HCT116 (cell line): ENCODE measurements at regions not wholly inside any gene's neighbourhood (a gene's known extent, or its start where the extent isn't known, plus 50 kb on each side); places are given as distances from the start of the nearest gene placed in this dataset.

Experiments used
- ATAC-seq: fragments of 200-7000 bp; cut with Tn5 transposase; 2 replicates; pipeline ENCODE4 v1.9.1; 2020; ENCODE audit warnings: mild to moderate bottlenecking, moderate library complexity
- BruUV-seq: library from RNA; stranded (reverse); fragments of 400-500 nt; replicated peaks from 2 replicates; lab custom pipeline; 2021; lab: Mats Ljungman, UMichigan
- CTCF ChIA-PET: fragments of 300-600 bp; sonication (Branson Sonifier 250); formaldehyde crosslinking; loops from one replicate; lab custom pipeline; 2021; ENCODE audit warnings: antibody characterized with exemption; lab: Charles Lee
- POLR2A ChIA-PET: fragments of 300-600, 350-600 bp; sonication (Branson Sonifier 250); formaldehyde crosslinking; loops from one replicate; lab custom pipeline; 2021; ENCODE audit warnings: antibody characterized with exemption; lab: Charles Lee
- RAD21 ChIA-PET, 2 experiments: fragments of 300-600 bp; sonication (Branson Sonifier 250); formaldehyde crosslinking; loops; one replicate each; lab custom pipeline; 2023; ENCODE audit warnings: low total read pairs in 2 of 2; ENCODE audit not compliant: uncharacterized antibody in 2 of 2, unreplicated experiment in 2 of 2, low non-redundant PET in 1 of 2; lab: Charles Lee
- DNase-seq: peaks from one replicate; pipeline ENCODE4 v3.0.0-alpha.2; 2010; ENCODE audit warnings: low read depth, low spot score
- H2AFZ ChIP-seq: fragments of 200-600 bp; shearing (Covaris generic), sonication (generic); 2 replicates; pipeline ENCODE4 v1.6.1; 2017; ENCODE audit warnings: low read depth, mixed run types, mixed read lengths, antibody characterized with exemption, low read length; ENCODE audit not compliant: poor library complexity, severe bottlenecking
- H3K27ac ChIP-seq: 2 replicates; pipeline ENCODE4 v1.5.1; 2012; ENCODE audit warnings: low read depth, low read length
- H3K27me3 ChIP-seq: fragments of 200-600 bp; sonication (generic); 2 replicates; pipeline ENCODE4 v1.6.1; 2016; ENCODE audit warnings: mixed run types, low read length, mixed read lengths; ENCODE audit not compliant: insufficient read depth
- H3K36me3 ChIP-seq, 2 experiments: fragments of 200-500 bp in 1 of 2; fragments of 200-600 bp in 1 of 2; sonication (Bioruptor generic) in 1 of 2; sonication (generic) in 1 of 2; 2 replicates each; pipeline versions ENCODE4 v1.5.1 to v1.6.1; 2014 to 2016; ENCODE audit warnings: low read length in 2 of 2, inconsistent platforms in 1 of 2, mixed read lengths in 1 of 2, mixed run types in 1 of 2; ENCODE audit not compliant: insufficient read depth in 2 of 2, control insufficient read depth in 1 of 2
- H3K4me1 ChIP-seq, 2 experiments: fragments of 200-600 bp in 1 of 2; sonication (generic) in 1 of 2; 2 replicates each; pipeline versions ENCODE4 v1.5.1 to v1.6.1; 2012 to 2017; ENCODE audit warnings: low read length in 2 of 2, inconsistent platforms in 1 of 2, mild to moderate bottlenecking in 1 of 2, mixed read lengths in 1 of 2, mixed run types in 1 of 2, moderate library complexity in 1 of 2; ENCODE audit not compliant: insufficient read depth in 2 of 2, control insufficient read depth in 1 of 2
- H3K4me2 ChIP-seq: fragments of 200-600 bp; sonication (generic); 2 replicates; pipeline ENCODE4 v1.6.1; 2017; ENCODE audit warnings: mixed run types, low read length, mixed read lengths
- H3K4me3 ChIP-seq, 2 experiments: fragments of 200-600 bp in 1 of 2; sonication (generic) in 1 of 2; replicated peaks in 1 of 2; 2 replicates each; pipeline ENCODE4 v1.5.1; 2011 to 2016; ENCODE audit warnings: low read length in 2 of 2, control low read depth in 1 of 2, low read depth in 1 of 2, mild to moderate bottlenecking in 1 of 2, mixed read lengths in 1 of 2, mixed run types in 1 of 2
- H3K79me2 ChIP-seq: fragments of 200-600 bp; sonication (generic); 2 replicates; pipeline ENCODE4 v1.6.1; 2017; ENCODE audit warnings: mild to moderate bottlenecking, mixed run types, low read length, moderate library complexity, mixed read lengths; ENCODE audit not compliant: insufficient read depth
- H3K9ac ChIP-seq: fragments of 200-600 bp; sonication (generic); 2 replicates; pipeline ENCODE4 v1.6.1; 2016; ENCODE audit warnings: low read length, mixed read lengths
- H3K9me2 ChIP-seq: fragments of 200-600 bp; sonication (generic), shearing (Covaris generic); 2 replicates; pipeline ENCODE4 v1.6.1; 2017; ENCODE audit warnings: mixed run types, mild to moderate bottlenecking, moderate library complexity; ENCODE audit not compliant: insufficient read depth
- H3K9me3 ChIP-seq, 2 experiments: fragments of 200-500 bp in 1 of 2; fragments of 200-600 bp in 1 of 2; sonication (Bioruptor generic) in 1 of 2; sonication (generic) in 1 of 2; 2 replicates each; pipeline ENCODE4 v1.6.1; 2014 to 2017; ENCODE audit warnings: low read length in 2 of 2, mixed read lengths in 2 of 2, inconsistent platforms in 1 of 2, low read depth in 1 of 2, mild to moderate bottlenecking in 1 of 2, mixed run types in 1 of 2, moderate library complexity in 1 of 2; ENCODE audit not compliant: control insufficient read depth in 1 of 2, insufficient read depth in 1 of 2
- H4K20me1 ChIP-seq: fragments of 200-600 bp; sonication (generic), shearing (Covaris generic); 2 replicates; pipeline ENCODE4 v1.6.1; 2017; ENCODE audit warnings: mixed run types, mild to moderate bottlenecking, moderate library complexity; ENCODE audit not compliant: insufficient read depth
- ATF3 ChIP-seq: IDR thresholded peaks from 2 replicates; pipeline ENCODE4 v1.6.1; 2012
- CBX3 ChIP-seq: IDR thresholded peaks from 2 replicates; pipeline ENCODE4 v1.6.1; 2012; ENCODE audit warnings: low read depth
- CEBPB ChIP-seq: IDR thresholded peaks from 2 replicates; pipeline ENCODE4 v1.6.1; 2012; ENCODE audit warnings: low read depth
- FOSL1 ChIP-seq: IDR thresholded peaks from 2 replicates; pipeline ENCODE4 v1.6.1; 2012; ENCODE audit warnings: low read depth
- JUND ChIP-seq: IDR thresholded peaks from 2 replicates; pipeline ENCODE4 v1.6.1; 2012
- MAX ChIP-seq: IDR thresholded peaks from 2 replicates; pipeline ENCODE4 v1.6.1; 2012
- POLR2A ChIP-seq: IDR thresholded peaks from 2 replicates; pipeline ENCODE4 v1.7.0; 2011; ENCODE audit warnings: borderline replicate concordance; ENCODE audit not compliant: insufficient read depth, insufficient read length; ENCODE audit errors: extremely low read depth
- POLR2AphosphoS5 ChIP-seq: IDR thresholded peaks from 2 replicates; pipeline ENCODE4 v1.6.1; 2011; ENCODE audit warnings: mild to moderate bottlenecking, low read depth, low read length, moderate library complexity
- RAD21 ChIP-seq: IDR thresholded peaks from 2 replicates; pipeline ENCODE4 v1.6.1; 2012; ENCODE audit warnings: low read depth, mild to moderate bottlenecking
- REST ChIP-seq: IDR thresholded peaks from 2 replicates; pipeline ENCODE4 v1.6.1; 2012; ENCODE audit warnings: low read depth
- SP1 ChIP-seq: IDR thresholded peaks from 2 replicates; pipeline ENCODE4 v1.6.1; 2012; ENCODE audit warnings: low read depth
- TCF7L2 ChIP-seq: IDR thresholded peaks from 2 replicates; pipeline ENCODE4 v1.7.0; 2011; ENCODE audit warnings: borderline replicate concordance, inconsistent platforms; ENCODE audit not compliant: insufficient read depth, insufficient read length; ENCODE audit errors: extremely low read depth
- YY1 ChIP-seq: IDR thresholded peaks from 2 replicates; pipeline ENCODE4 v1.6.1; 2011; ENCODE audit warnings: low read length, low read depth, moderate library complexity, mild to moderate bottlenecking; ENCODE audit not compliant: insufficient replicate concordance; ENCODE audit errors: extremely low read depth
- ZBTB33 ChIP-seq: IDR thresholded peaks from 2 replicates; pipeline ENCODE4 v1.6.1; 2011; ENCODE audit warnings: mild to moderate bottlenecking, low read length, moderate library complexity; ENCODE audit not compliant: insufficient replicate concordance; ENCODE audit errors: extremely low read depth
- intact Hi-C: fragments of 100-400 bp; cut with micrococcal nuclease; formaldehyde crosslinking; loops from 2 replicates; pipeline ENCODE4 v1.10.0; 2022

GRCh38 chr9:12956261-12956660, 181.4 kb downstream of the LURAP1L start:
- CTCF ChIA-PET, result no interaction called here
- H3K27ac ChIP-seq, result no peak overlapping the region

More at GRCh38 chr9:12956261-12956660, 181.4 kb downstream of the LURAP1L start:
- peaks cover 0 to 4% of the 10 kb centered on the region in 2 experiments; a peak in 1 of 4 replicates for H3K9me3 ChIP-seq
- H3K4me3 ChIP-seq, result no peak overlapping the region
- no peaks in the 10 kb centered on the region for H3K36me3 ChIP-seq
- DNase-seq, result no peak
- intact Hi-C loops, result no loop called here
- H3K4me2 ChIP-seq, result no peak overlapping the region
- no peaks in the 10 kb centered on the region for H3K9me2 ChIP-seq
- TF ChIP-seq JUND (no peak), POLR2AphosphoS5 (no peak), TCF7L2 (no peak), YY1 (no peak), RAD21 (no peak), ATF3 (no peak), REST (no peak), CEBPB (no peak), SP1 (no peak), ZBTB33 (no peak), FOSL1 (no peak), CBX3 (no peak), MAX (no peak), POLR2A (no peak)
- H4K20me1 ChIP-seq, result no peaks in the 10 kb centered on the region
- no TSS peak for BruUV-seq
- no peaks in the 10 kb centered on the region for H3K4me1 ChIP-seq
- no peak overlapping the region for H2AFZ ChIP-seq
- no peaks in the 10 kb centered on the region for H3K79me2 ChIP-seq
- H3K9ac ChIP-seq, result no peak overlapping the region
- ATAC-seq, result no peak
- H3K27me3 ChIP-seq, result no peaks in the 10 kb centered on the region
- POLR2A ChIA-PET, result no interaction called here
- RAD21 ChIA-PET, result no interaction called here
